DOHH2 (cell line): ENCODE measurements at regions not wholly inside any gene's neighbourhood (a gene's known extent, or its start where the extent isn't known, plus 50 kb on each side); places are given as distances from the start of the nearest gene placed in this dataset.
"Not testable (repeated sequence)": the region's sequence is repeated elsewhere in the genome, so short reads cannot be mapped to it uniquely, and the experiment has no call there.

Experiments used
- H3F3A ChIP-seq: fragments of 200-600 bp; sonication (generic), shearing (Covaris generic); 2 replicates; pipeline ENCODE4 v1.6.0; 2016; ENCODE audit warnings: antibody characterized with exemption, mild to moderate bottlenecking; ENCODE audit not compliant: control insufficient read depth, insufficient read depth
- H3K27ac ChIP-seq: fragments of 200-600 bp; sonication (generic); 2 replicates; pipeline ENCODE4 v1.5.1; 2014; ENCODE audit warnings: low read depth, mild to moderate bottlenecking, low read length, moderate library complexity
- H3K27me3 ChIP-seq: fragments of 200-600 bp; sonication (generic); 2 replicates; pipeline ENCODE4 v1.6.1; 2014; ENCODE audit warnings: mild to moderate bottlenecking, low read length, mixed read lengths; ENCODE audit not compliant: control insufficient read depth
- H3K36me3 ChIP-seq: fragments of 200-600 bp; sonication (generic); 2 replicates; pipeline ENCODE4 v1.6.1; 2014; ENCODE audit warnings: mild to moderate bottlenecking, low read length, moderate library complexity, mixed read lengths; ENCODE audit not compliant: control insufficient read depth
- H3K4me1 ChIP-seq: fragments of 200-600 bp; sonication (generic); 2 replicates; pipeline ENCODE4 v1.6.1; 2014; ENCODE audit warnings: mild to moderate bottlenecking, low read length, mixed read lengths; ENCODE audit not compliant: control insufficient read depth
- H3K4me2 ChIP-seq: fragments of 200-600 bp; sonication (generic); 2 replicates; pipeline ENCODE4 v1.6.0; 2014; ENCODE audit warnings: mild to moderate bottlenecking, low read length, moderate library complexity
- H3K4me3 ChIP-seq: fragments of 200-600 bp; sonication (generic); 2 replicates; pipeline ENCODE4 v1.5.1; 2014; ENCODE audit warnings: mild to moderate bottlenecking, low read length, mixed read lengths
- H3K79me2 ChIP-seq: fragments of 200-600 bp; sonication (generic); 2 replicates; pipeline ENCODE4 v1.6.1; 2014; ENCODE audit warnings: mild to moderate bottlenecking, low read length, mixed read lengths; ENCODE audit not compliant: control insufficient read depth
- H3K9me2 ChIP-seq: fragments of 200-600 bp; sonication (generic); replicated peaks from 2 replicates; pipeline ENCODE4 v1.6.1; 2014; ENCODE audit warnings: mild to moderate bottlenecking, low read length, mixed read lengths; ENCODE audit not compliant: control insufficient read depth
- H3K9me3 ChIP-seq: fragments of 200-600 bp; sonication (generic); 2 replicates; pipeline ENCODE4 v1.6.1; 2014; ENCODE audit warnings: antibody characterized with exemption, low read length, mixed read lengths; ENCODE audit not compliant: control insufficient read depth, insufficient read depth
- H4K20me1 ChIP-seq: fragments of 200-600 bp; sonication (generic); 2 replicates; pipeline ENCODE4 v1.6.0; 2014; ENCODE audit warnings: low read depth, mild to moderate bottlenecking, antibody characterized with exemption, low read length, moderate library complexity; ENCODE audit not compliant: control insufficient read depth, insufficient read depth
- CTCF ChIP-seq: fragments of 200-600 bp; sonication (generic); IDR thresholded peaks from one replicate; pipeline ENCODE4 v1.5.1; 2014; ENCODE audit warnings: antibody characterized with exemption, mild to moderate bottlenecking, low read depth, low read length; ENCODE audit not compliant: poor library complexity, severe bottlenecking
- EZH2phosphoT487 ChIP-seq: fragments of 200-600 bp; sonication (generic); IDR thresholded peaks from 2 replicates; pipeline ENCODE4 v1.6.1; 2017; ENCODE audit warnings: borderline replicate concordance, mild to moderate bottlenecking, antibody characterized with exemption, low read length, moderate library complexity, mixed read lengths

DNA sequence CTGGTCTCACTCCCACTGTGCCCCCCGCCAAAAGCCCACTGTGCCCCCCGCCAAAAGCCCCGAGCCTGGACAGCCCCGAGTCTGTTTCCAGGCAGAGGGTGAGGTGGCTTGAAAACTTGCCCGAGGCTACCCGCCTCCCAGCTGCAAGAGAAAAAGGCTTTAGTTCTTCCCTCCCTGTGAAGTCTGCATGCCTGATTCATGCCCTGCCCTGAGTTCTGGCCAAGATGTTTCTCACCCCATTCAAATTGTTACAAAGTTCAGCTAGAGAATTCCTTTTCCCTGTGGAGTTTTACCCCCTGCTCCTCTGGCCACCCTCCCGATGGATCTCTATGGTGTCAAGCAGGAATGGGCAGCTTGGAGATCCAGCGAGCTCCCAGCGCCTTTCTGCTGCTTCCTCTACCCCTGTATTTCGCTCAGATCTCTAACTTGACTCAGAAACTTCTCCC lies 298.8 kb upstream of the MAP3K7 start:
- no peaks in the 10 kb centered on the region for H4K20me1 ChIP-seq
- TF ChIP-seq CTCF = no peak
- TF ChIP-seq EZH2phosphoT487 = no peak
- H3F3A ChIP-seq = no peaks in the 10 kb centered on the region
- no peaks in the 10 kb centered on the region for H3K9me3 ChIP-seq
- no peaks in the 10 kb centered on the region for H3K36me3 ChIP-seq
- H3K79me2 ChIP-seq = no peaks in the 10 kb centered on the region
- H3K27me3 ChIP-seq = 0 out of 2 replicates have a peak, but pooled peaks cover 3% of the 10 kb centered on the region
- H3K4me1 ChIP-seq = no peaks in the 10 kb centered on the region
- H3K9me2 ChIP-seq = no peaks in the 10 kb centered on the region
- no peak overlapping the region for H3K4me3 ChIP-seq
- no peak overlapping the region for H3K4me2 ChIP-seq
- H3K27ac ChIP-seq = no peak overlapping the region

DNA sequence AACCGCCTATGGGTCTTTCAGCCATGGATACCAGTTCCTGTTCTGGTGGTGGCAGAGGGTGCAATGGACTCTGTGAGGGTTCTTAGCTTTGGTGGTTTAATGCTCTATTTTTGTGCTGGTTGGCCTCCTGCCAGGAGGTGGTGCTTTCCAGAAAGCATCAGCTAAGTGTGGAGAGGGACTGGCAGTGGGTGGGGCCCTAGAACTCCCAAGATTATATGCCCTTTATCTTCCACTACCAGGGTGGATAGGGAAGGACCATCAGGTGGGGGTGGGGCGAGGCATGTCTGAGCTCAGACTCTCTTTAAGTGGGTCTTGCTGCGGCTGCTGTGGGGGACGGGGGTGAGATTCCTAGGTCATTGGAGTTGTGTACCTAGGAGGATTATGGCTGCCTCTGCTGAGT lies 298.3 kb upstream of the MAP3K7 start:
- not testable (repeated sequence) for H3K9me3 ChIP-seq

DNA sequence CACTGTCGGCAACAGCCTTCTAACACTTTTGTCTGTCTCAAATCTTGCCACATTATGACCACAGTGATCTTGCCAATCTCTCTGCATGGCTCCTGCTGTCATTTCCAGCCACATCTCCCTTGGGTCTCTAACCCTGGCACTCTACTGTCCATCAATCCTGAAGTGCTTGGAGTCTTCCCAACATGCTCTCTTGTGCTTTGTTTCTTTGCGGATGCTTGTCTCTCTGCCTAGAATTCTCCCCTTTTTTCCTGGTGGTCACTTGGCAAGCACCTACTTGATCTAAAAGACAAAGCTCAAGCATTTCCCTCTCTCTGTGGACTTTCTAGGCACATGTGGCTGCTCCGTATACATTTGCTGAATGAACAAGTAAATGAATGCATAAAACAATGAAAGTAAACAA lies 290.7 kb upstream of the MAP3K7 start:
- Histone ChIP-seq H4K20me1 (no peaks in the 10 kb centered on the region), H3K9me3 (no peaks in the 10 kb centered on the region), H3K27ac (no peak overlapping the region), H3K4me2 (no peak overlapping the region), H3K4me3 (no peak overlapping the region), H3F3A (no peaks in the 10 kb centered on the region), H3K79me2 (no peaks in the 10 kb centered on the region), H3K36me3 (no peaks in the 10 kb centered on the region), H3K27me3 (peaks cover 4% of the 10 kb centered on the region; the same call in 1 of the 2 replicates), H3K9me2 (no peaks in the 10 kb centered on the region), H3K4me1 (no peaks in the 10 kb centered on the region)
- TF ChIP-seq CTCF (no peak), EZH2phosphoT487 (no peak)

More for the DNA sequence above, 298.3 kb upstream of the MAP3K7 start:
- not testable (repeated sequence) for H3K4me1 ChIP-seq, H3K36me3 ChIP-seq, H3K9me2 ChIP-seq, H3K27ac ChIP-seq, H3K4me3 ChIP-seq, H3K79me2 ChIP-seq, H3K4me2 ChIP-seq, H3K27me3 ChIP-seq, H3F3A ChIP-seq, H4K20me1 ChIP-seq

DNA sequence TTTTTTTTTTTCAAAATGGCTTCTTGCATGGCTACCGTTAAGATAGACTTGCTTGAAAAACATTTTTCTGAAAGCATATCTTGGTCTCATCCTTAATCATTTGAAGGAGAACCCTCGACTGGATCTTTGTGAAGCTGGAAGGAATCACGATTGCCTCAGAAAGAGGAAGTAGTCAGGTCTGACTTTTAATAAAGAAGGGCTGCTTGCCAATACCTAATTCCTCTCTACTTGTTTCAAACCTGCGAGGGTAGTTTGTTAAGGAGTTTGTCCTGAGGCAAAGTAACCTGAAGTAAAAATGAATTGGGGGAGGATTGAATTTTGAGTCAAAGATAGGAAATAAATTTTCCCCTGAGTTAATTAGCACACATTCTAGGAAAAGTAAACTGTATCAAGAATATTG lies 288.1 kb upstream of the MAP3K7 start:
- no peak overlapping the region for H3K4me2 ChIP-seq
- no peaks in the 10 kb centered on the region for H3K4me1 ChIP-seq
- H3K4me3 ChIP-seq = no peak overlapping the region
- H3K9me2 ChIP-seq = no peaks in the 10 kb centered on the region
- peaks cover 10% of the 10 kb centered on the region; the same call in 1 of the 2 replicates for H3K27me3 ChIP-seq
- H3K79me2 ChIP-seq = no peaks in the 10 kb centered on the region
- no peak overlapping the region for H3K27ac ChIP-seq
- no peaks in the 10 kb centered on the region for H3K36me3 ChIP-seq
- no peaks in the 10 kb centered on the region for H4K20me1 ChIP-seq
- TF ChIP-seq EZH2phosphoT487 (no peak), CTCF (no peak)
- no peaks in the 10 kb centered on the region for H3F3A ChIP-seq
- no peaks in the 10 kb centered on the region for H3K9me3 ChIP-seq
